ENCODE measurements at regions not wholly inside any gene's neighbourhood (a gene's known extent, or its start where the extent isn't known, plus 50 kb on each side); places are given as distances from the start of the nearest gene placed in this dataset.
"Not testable (repeated sequence)": the region's sequence is repeated elsewhere in the genome, so short reads cannot be mapped to it uniquely, and the experiment has no call there.

DNA sequence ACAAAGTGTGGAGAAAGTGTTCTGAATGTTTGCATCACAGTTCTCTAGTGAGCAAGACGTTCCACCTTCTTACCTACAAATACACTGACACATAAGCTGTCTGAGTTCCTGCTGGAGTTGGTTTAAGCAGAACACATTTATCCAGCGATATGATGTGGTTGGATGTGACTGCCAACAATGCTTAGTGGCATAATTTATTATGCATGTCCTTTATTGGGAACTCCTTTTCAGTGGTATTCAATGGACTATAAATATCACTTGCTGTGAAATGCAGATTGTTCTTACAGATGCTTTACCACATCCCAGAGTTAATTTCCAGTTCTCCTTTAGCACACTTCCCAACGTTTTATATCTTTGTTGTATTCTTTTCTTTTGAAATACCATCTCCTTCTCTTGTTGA, 222.2 kb downstream of the LURAP1L start:
- no peak for DNase-seq (ENCODE audit: low read depth)

DNA sequence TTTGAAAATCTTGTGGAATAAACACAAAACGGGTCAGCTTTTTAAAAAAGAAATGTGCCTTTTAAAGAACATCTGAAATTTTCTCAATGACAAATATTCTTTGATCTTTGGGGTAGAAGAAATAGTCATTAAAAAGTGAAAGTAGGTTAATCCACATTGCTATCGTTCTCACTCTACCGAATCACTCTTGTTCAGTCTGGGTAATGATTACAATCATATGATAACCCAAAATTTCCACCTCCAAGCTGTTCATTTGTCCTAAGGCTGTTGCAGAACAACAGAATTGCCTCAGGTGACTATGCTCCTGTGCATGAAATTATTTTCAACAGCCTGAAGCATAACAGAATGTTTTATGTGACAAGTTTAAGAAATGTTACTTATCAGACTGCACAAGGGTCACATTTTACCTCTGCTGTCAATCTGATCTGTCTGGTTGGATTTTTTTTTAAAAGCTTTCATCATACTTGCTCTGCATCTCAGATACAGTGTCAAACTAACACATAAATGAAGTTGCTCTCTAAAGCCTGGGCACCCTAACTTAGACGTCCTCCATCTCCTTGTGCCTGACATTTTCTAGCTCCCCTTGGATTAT, 227.3 kb downstream of the LURAP1L start:
- no peak for DNase-seq (ENCODE audit: low read depth)

DNA sequence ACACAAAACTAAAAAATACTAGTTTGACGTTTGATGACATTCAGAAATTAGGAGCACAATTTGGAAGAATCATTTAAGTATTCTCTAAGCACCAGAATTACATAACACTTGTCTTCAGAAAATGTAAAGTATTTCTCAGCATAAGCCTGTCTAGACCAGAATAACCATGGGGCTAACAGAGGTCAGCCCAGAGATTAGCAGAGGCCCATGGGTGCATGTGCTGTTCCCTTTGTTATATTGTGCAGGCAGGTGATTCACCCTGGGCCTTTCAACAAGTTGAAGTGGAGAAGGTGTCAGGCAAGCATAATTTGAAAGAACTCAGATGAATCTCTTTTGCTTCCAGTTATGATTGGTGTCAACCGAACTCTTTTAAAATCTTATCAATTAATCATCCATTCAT, 227.9 kb downstream of the LURAP1L start:
- DNase-seq (ENCODE audit: low read depth) = no peak

DNA sequence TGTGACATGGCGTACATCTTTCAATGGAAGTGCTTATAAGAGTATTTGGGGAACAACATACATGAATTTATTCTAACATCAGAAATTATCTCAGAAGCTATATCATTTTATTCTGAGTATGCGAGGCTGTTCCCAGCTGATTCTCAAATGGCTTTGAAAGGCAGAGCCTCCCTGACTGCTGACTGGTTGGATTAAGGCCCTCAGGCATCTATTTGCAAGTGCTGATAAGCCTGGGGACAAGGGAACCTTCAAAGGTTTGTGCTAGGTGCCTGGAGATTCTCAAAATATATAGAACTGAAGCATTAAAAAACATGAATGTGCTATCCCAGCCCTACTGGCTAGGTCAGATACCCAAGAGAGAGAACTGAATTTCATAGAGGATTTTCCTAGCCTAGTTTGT, 235.1 kb downstream of the LURAP1L start:
- no peak for DNase-seq (ENCODE audit: low read depth)

DNA sequence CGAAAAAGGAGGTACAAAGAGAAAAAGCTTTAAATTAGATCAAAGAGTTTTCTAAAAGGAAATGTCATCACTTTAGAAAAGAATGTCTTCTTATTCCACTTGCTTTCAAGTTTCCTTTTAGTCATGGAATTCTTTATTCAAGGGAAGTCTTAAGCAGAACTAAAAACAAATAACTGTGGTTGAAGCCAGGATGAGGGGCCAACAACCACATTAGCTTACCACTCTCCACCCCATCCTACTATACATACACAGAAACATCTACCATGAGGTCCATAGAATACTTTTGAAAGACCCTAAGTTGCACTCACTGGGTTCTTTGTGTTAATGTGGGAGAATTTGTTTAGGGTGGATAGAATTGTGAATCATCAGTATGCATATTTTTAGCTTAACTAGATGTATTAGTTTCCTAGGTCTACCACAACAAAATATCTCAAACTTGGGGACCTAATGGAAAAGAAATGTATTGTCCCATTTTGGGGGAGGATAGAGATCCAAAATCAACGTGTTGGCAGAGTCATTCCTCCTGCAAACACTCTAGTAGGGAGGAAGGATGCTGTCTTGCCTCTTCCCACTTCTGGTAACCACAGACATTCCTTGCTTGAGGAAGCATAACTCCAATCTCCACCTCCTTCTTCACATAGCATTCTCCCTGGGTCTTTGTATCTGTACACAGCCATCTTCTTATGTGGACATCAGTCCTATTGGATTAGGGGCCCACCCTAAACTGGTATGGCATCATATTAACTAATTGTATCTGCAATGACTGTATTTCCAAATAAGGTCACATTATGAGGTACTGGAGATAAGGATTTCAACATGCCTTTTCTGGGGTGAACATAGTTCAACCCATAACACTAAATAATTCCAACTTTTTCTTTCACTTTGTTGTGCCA, 239.4 kb downstream of the LURAP1L start:
- DNase-seq (ENCODE audit: low read depth) = peak; percentile 14

DNA sequence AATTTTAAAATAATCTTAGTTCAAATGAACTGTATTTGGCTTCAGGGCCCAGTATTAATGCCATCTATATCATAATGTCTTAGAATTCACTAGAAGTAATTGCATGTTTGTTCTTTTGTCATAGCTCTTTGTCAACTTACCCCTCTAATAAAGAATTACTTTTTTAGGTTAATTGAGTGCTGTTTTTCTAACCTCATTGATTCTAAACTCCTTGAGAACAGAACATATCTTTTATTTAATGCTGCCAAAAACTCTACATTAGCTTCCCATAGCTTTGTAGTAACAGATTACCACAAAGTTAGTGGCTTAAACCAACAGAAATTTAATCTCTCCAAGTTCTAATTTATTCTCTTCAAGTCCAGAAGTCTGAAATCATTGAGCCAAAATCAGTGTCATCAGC, 242.4 kb downstream of the LURAP1L start:
- DNase-seq (ENCODE audit: low read depth) = no peak

DNA sequence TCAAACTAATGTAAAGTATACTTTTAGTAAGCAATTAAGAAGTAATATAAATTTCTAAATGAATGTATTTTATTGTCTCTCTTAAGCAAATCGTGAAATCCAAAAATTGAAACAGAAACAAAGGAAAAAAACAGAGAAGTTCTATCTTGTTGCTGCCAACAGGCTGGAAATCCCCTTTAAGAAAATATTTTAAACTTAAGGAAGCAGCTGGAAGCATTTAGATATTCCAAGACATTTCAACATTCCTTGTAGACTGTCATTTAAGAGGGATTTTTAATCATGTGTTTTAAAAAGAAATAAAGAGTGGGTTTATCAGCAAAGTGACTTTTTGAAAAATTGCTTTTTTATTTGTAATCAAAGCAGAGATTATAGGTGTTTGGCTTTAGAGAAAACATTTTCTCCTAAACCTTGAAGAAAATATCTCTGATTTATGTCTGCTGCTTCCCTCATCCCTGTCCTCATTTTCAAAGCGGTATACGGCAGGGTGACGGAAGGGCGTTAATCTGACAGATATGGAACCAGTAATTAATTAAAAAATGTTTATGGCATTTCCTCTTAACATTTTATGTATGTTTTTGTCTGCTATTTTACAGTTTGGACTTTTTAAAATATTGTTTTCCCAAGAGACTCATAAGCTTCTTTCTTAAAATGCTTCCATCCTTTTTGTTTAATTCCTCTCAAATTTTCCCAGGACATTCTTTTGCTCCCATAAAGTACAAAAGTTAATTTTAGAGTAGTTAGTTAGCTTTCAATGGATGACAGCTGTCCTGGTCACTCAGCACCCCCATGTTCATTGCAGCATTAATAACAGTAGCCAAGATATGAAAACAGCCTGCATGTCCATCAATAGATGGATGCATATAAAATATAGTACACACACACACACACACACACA, 245.6 kb downstream of the LURAP1L start:
- no peak for DNase-seq (ENCODE audit: low read depth)

DNA sequence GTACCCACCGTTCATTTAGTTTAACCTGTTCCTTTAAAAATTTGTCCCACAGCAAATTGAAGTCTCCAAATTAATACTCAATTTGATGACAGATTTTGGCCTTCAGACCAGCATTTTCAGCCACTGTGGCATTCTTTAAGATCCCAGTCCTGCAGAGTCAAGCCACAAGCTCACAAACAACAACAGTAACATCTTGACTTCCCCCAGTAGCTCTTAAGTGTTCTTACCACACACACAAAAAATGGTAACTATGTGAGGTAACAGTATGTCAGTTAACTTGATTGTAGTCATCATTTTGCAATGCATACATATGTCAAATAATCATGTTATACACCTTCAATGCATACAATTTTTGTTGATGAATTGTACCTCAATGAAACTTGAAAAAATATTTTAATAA, 247.9 kb downstream of the LURAP1L start:
- DNase-seq (ENCODE audit: low read depth) = no peak

DNA sequence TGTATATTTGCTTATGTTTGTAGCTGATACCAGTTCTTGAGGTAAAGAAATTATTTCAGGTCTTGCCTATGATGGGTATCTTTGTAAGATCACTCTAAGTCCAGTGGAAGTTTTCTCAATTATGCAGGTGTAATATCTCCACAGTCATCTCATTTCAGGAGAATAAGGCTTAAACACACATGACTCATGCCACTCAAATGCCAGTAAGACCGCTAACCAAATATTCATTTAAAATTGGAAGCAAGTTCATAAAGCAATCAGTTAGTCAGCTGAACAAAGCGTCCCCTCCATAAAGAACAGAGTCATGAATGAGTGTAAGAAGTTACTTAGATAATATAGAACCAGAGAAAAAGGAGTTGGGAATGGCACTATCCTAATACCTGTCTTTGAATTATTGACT, 248.7 kb downstream of the LURAP1L start:
- peak; percentile 54 for DNase-seq (ENCODE audit: low read depth)

DNA sequence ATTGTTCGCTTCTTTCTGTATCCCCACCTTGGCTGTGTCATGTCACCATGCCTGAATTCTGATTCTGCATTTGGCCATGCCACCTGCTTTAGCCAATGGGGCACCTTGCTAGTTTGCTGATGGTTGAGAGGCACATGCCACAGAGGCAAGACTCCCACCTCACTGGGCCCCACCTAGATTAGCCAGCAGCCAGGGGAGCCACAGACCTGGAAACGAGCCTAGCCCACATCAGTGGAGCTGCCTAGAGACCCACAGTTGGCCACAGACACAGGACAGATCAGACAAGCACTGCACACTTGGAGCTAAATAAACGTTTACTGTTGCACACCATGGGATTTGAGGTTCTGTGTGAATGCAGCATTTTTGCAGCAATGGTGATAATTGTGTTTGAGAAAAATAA, 252.1 kb downstream of the LURAP1L start:
- no peak for DNase-seq (ENCODE audit: low read depth)

DNA sequence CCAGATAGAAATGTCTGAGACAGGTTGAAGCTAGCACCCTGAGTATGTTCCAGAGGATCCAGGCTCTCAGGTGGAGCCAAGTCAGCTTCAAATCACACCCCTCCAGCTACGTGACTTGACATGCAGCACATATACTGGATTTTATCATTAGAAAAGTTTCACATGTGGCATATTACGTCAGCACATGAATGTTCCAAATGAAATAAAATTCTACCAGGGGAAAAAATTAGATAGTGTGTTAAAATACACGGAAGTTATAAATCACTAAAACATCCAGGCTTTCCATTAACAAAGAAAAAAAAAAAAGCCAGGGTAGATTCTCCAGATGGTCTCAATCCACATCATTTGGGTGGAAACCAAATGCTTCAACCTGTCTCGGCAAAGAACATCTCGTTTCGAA, 251.6 kb downstream of the MPDZ start:
- no peak for DNase-seq (ENCODE audit: low read depth)

DNA sequence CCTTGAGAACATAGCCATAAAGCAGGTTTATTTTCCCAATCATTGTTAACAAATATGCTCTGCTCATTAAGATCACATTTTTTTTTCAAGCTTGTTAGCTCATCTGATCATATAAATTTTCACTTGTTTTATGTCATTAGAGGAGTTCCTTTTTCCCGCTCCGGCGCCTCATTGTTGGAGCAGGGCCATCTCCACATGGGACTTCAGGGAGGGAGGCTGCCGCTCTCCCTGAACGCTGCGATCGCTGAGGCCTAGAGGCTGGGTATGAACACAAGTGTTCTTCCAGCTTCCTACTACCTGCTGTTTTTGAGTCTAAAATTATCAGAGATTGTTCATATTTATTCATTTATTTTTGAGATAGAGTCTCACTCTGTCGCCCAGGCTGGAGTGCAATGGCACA, 246.9 kb downstream of the MPDZ start:
- DNase-seq (ENCODE audit: low read depth) = no peak

DNA sequence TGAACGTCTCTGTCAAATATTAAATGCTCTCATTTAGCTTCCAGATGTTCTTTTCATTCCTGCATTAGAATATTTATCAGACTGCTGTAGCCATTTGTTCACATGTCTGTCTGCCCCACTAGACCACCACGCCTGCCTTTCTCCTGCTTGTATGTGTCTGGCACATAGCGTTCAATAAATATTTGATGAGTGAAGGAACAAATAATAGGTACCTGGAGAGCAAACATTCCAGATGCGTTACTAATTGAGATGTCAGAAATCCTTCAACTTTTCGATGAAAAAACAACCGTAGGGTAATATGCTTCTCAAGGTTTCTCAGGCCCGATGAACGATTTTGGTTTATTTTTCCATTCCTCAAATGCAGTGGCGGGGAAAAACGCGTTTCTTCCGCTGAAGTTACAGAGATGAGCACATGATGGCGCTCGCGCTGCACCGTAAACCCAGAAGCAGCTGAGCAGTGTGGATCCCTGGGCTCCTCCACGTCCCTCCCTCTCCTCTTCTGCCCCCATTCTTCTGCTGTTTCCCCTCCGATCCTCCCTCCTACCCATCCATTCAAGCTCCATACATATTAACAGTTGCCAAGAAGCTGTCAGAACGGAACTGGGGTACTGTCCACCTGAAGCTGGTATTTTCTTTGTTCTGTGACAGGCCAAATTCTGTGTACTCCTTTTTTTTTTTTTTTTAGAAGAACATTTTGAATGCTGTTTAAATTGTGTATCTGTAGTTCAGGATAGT, 245.4 kb downstream of the MPDZ start:
- peak; percentile 54 for DNase-seq (ENCODE audit: low read depth)

DNA sequence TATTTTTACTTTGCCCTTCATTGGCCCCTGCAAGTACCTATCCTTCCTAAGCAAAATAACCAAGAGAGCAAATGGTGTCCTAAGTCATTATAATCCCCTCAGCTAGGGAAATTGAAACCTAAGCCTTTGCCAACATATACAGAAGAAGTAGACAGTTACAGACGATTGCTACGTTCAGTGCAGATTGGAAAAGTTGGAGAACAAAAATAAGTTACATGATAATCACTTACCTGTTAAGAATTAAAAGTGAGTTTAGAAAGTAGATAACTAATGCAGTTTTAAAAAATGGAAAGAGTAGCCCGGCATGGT, 244.8 kb downstream of the MPDZ start:
- no peak for DNase-seq (ENCODE audit: low read depth)

DNA sequence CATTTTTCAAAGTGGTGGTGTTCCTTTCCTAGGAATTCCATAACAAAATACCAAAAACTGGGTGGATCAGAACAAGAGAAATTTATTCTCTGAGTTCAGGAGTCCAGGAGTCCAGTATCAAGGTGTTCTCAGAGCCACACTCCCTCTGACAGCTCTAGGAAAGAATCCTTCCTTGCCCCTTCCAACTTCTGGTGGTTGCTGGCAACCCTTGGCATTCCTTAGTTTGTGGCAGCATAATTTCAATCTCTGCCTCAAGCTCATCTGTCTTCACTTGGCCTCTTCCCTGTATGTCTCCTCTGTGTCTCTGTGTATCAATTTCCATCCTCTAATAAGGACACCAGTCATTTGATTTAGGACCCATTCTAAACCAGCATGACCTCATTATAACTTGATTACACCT, 243.7 kb downstream of the MPDZ start:
- DNase-seq (ENCODE audit: low read depth) = peak; percentile 18

DNA sequence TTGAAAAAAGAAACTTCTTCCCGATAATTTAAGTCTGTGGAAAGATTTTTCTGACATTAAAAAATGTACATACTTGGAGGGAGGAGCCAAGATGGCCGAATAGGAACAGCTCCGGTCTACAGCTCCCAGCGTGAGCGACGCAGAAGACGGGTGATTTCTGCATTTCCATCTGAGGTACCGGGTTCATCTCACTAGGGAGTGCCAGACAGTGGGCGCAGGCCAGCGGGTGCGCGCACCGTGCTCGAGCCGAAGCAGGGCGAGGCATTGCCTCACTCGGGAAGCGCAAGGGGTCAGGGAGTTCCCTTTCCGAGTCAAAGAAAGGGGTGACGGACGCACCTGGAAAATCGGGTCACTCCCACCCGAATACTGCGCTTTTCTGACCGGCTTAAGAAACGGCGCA, 241.7 kb downstream of the MPDZ start:
- DNase-seq (ENCODE audit: low read depth) = not testable (repeated sequence)

DNA sequence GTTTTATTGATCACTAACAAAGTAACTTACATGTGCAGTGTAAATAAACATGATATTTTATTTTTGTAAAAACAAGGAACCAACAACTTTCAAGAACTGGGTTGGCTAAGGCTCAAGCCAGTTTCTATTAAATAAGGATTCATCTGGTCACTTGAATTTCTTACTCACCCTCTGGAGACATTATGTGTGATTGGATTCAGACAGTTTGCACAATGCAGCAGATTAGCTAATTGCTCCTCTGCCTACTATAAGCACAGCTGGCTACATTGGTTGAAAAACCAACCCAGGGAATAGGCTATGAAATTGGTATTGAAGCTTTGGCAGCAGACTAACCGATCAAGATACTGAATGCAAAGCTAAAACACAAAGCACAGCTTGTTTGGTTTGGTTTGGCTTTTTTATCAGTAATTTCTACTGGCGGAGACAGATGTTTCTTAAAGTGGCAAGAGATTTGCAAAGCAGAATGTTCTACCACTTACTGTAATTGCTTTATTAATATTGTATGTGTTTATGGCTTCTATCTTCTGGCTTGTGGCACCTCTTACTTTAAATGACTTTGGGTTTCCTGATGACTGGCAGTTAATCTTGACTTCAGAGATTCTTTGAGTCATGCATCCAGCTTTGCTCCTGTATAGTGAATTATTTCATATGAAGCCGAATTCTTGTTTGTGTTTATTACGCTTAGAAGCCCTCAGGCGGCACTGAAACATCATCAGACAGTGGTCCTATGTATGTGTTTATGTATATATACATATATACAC, 231.5 kb downstream of the MPDZ start:
- no peak for DNase-seq (ENCODE audit: low read depth)

DNA sequence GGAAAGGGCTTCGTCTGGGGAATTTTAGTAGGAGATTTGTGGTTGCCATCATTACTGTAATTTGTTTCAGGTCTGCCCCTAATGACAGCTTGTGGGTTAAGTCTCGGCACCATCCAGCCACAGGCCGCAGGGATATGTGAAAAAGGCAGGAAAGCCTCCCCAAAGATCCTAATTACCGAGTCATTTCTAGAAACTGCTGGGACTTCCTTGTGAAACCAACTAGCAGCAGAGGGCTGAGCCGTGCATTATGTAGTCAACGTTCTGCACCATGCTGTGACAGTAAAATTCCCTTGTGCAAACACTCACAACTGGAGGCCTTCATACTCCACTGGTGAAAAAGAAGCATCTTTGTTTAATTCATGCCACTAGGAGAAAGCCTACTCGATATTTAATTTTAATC, 230.3 kb downstream of the MPDZ start:
- DNase-seq (ENCODE audit: low read depth) = no peak

DNA sequence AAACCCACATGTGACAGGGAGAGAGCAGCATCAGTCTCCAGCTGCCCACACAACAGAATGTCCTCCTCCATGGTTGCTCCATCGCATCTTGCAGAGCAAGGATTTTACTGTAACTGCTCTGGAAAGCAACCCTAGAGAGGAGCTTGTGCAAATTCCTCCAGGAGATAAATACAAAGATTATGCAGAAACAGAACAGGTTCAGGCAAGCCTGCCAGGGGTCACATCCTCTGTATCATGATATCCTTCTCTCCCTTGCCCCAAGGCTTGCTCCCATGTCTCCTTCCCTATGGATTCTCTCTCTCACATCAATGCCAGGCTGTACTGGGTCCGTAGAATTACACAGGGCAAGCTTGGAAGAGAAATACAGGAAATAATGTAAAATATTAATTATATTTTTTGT, 226.0 kb downstream of the MPDZ start:
- no peak for DNase-seq (ENCODE audit: low read depth)

DNA sequence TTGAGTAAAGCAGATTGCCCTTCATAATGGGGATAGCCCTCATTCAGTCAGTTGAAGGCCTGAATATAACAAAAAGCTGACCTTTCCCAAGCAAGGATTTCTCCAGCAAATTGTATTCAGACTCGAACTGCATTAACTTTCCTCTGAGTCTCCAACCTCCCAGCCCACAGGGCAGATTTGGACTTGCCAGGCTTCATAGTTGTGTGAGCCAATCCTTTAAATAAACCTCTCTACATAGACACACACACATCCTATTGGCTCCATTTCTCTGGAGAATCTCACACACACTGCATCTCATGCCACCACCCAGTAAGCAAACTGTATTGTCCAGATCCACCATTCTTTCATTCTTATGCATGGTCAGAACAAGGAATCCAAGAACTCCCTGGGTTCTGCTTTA, 225.1 kb downstream of the MPDZ start:
- DNase-seq (ENCODE audit: low read depth) = no peak
